ENCODE measurements at regions not wholly inside any gene's neighbourhood (a gene's known extent, or its start where the extent isn't known, plus 50 kb on each side); places are given as distances from the start of the nearest gene placed in this dataset.

- TF ChIP-seq CTCF (IDR thresholded peaks at IDR 0.05) (no peak), POLR2A (IDR thresholded peaks at IDR 0.05) (no peak)
Measured at GRCh38 chr2:12001621-12002020, 255.2 kb downstream of the LPIN1 start.
